Endothelial cell of umbilical vein (primary cell): ENCODE measurements at regions not wholly inside any gene's neighbourhood (a gene's known extent, or its start where the extent isn't known, plus 50 kb on each side); places are given as distances from the start of the nearest gene placed in this dataset.

ENCODE experiments used
- BruUV-seq: library from RNA; stranded (reverse); fragments of 400-500 nt; replicated peaks from 2 replicates; lab custom pipeline; 2021; lab: Mats Ljungman, UMichigan
- CTCF ChIA-PET: fragments of 300-600, 350-600 bp; sonication (Branson Sonifier 250); formaldehyde crosslinking; loops from one replicate; lab custom pipeline; 2021; ENCODE audit warnings: antibody characterized with exemption, inconsistent platforms; lab: Charles Lee
- POLR2A ChIA-PET: fragments of 300-600, 350-600 bp; sonication (Branson Sonifier 250); formaldehyde crosslinking; loops from one replicate; lab custom pipeline; 2021; ENCODE audit warnings: antibody characterized with exemption, inconsistent platforms; lab: Charles Lee
- DNase-seq: peaks from one replicate; pipeline ENCODE4 v3.0.0-alpha.2; 2011; ENCODE audit warnings: low read depth, low spot score
- FAIRE-seq: peaks from 2 replicates; lab custom pipeline; 2011; peaks lifted over from hg19 to GRCh38; lab: Jason Lieb, UNC
- H2AFZ ChIP-seq: 2 replicates; pipeline ENCODE4 v1.6.0; 2012; ENCODE audit warnings: low read depth, low read length, control low read depth, inconsistent platforms
- H3K27ac ChIP-seq: 2 replicates; pipeline ENCODE4 v1.5.1; 2011; ENCODE audit warnings: low read depth, mild to moderate bottlenecking, control low read depth, low read length, moderate library complexity; ENCODE audit not compliant: insufficient read depth
- H3K27me3 ChIP-seq, 2 experiments: 2 replicates each; pipeline versions ENCODE4 v1.6.0 to v1.6.1; 2011; ENCODE audit warnings: low read length in 2 of 2, mixed read lengths in 1 of 2; ENCODE audit not compliant: control insufficient read depth in 2 of 2, insufficient read depth in 2 of 2
- H3K36me3 ChIP-seq, 2 experiments: 2 replicates in 1 of 2; 3 replicates in 1 of 2; pipeline ENCODE4 v1.5.1; 2011; ENCODE audit warnings: low read length in 2 of 2, mild to moderate bottlenecking in 1 of 2, moderate library complexity in 1 of 2; ENCODE audit not compliant: control insufficient read depth in 2 of 2, insufficient read depth in 2 of 2; ENCODE audit errors: extremely low read depth in 1 of 2
- H3K4me1 ChIP-seq: 3 replicates; pipeline ENCODE4 v1.5.1; 2011; ENCODE audit warnings: mild to moderate bottlenecking, low read length; ENCODE audit not compliant: control insufficient read depth, insufficient read depth; ENCODE audit errors: extremely low read depth
- H3K4me2 ChIP-seq: 2 replicates; pipeline ENCODE4 v1.6.1; 2011; ENCODE audit warnings: low read length, control low read depth, mixed read lengths; ENCODE audit not compliant: insufficient read depth
- H3K4me3 ChIP-seq, 3 experiments: fragments of 200-600 bp in 1 of 3; sonication (generic), shearing (Covaris generic) in 1 of 3; replicated peaks in 1 of 3; 2 replicates each; pipeline ENCODE4 v1.5.1; 2011 to 2016; ENCODE audit warnings: control low read depth in 3 of 3, low read length in 3 of 3, mild to moderate bottlenecking in 2 of 3, inconsistent platforms in 1 of 3, low read depth in 1 of 3, moderate library complexity in 1 of 3; ENCODE audit not compliant: insufficient read depth in 1 of 3
- H3K79me2 ChIP-seq: 2 replicates; pipeline ENCODE4 v1.6.0; 2012; ENCODE audit warnings: low read length, inconsistent platforms; ENCODE audit not compliant: control insufficient read depth, insufficient read depth
- H3K9ac ChIP-seq: replicated peaks from 2 replicates; pipeline ENCODE3; 2011; ENCODE audit warnings: low read length, control low read depth; ENCODE audit not compliant: insufficient read depth; ENCODE audit errors: extremely low read depth
- H3K9me1 ChIP-seq: replicated peaks from 3 replicates; pipeline ENCODE4 v1.6.0; 2011; ENCODE audit warnings: mild to moderate bottlenecking, low read length; ENCODE audit not compliant: control insufficient read depth, insufficient read depth; ENCODE audit errors: extremely low read depth
- H3K9me3 ChIP-seq: replicated peaks from 2 replicates; pipeline ENCODE4 v1.5.1; 2012; ENCODE audit warnings: low read length, inconsistent platforms; ENCODE audit not compliant: control insufficient read depth, insufficient read depth
- H4K20me1 ChIP-seq: replicated peaks from 2 replicates; pipeline ENCODE3; 2011; ENCODE audit warnings: mild to moderate bottlenecking, low read length; ENCODE audit not compliant: control insufficient read depth, insufficient read depth; ENCODE audit errors: extremely low read depth
- CTCF ChIP-seq, 2 donors: IDR thresholded peaks; 1 replicate in 1 of 2; 2 replicates in 1 of 2; pipeline ENCODE4 v1.5.1; 2011; ENCODE audit warnings: low read length in 2 of 2, mild to moderate bottlenecking in 2 of 2, moderate library complexity in 2 of 2, control low read depth in 1 of 2, inconsistent platforms in 1 of 2, low read depth in 1 of 2; ENCODE audit not compliant: insufficient read depth in 1 of 2; ENCODE audit errors: extremely low read depth in 1 of 2
- EZH2 ChIP-seq: IDR thresholded peaks from 2 replicates; pipeline ENCODE4 v1.6.1; 2012; ENCODE audit warnings: borderline replicate concordance, low read depth, mild to moderate bottlenecking, moderate library complexity, low read length, inconsistent platforms; ENCODE audit not compliant: severe bottlenecking
- GATA2 ChIP-seq: IDR thresholded peaks from 2 replicates; pipeline ENCODE4 v1.7.0; 2011; ENCODE audit warnings: low read depth, mild to moderate bottlenecking, moderate library complexity, mixed read lengths, low read length; ENCODE audit not compliant: insufficient read length, insufficient read depth
- JUN ChIP-seq: IDR thresholded peaks from 2 replicates; pipeline ENCODE4 v1.6.1; 2011; ENCODE audit warnings: borderline replicate concordance, low read depth; ENCODE audit not compliant: insufficient read length, insufficient read depth
- MAX ChIP-seq: IDR thresholded peaks from 2 replicates; pipeline ENCODE4 v1.6.1; 2011; ENCODE audit not compliant: insufficient read depth, insufficient read length
- POLR2A ChIP-seq: IDR thresholded peaks from 2 replicates; pipeline ENCODE4 v1.6.1; 2012; ENCODE audit warnings: low read depth, mild to moderate bottlenecking, control low read depth, low read length
- dilution Hi-C: fragments of 300-500 bp; cut with MboI; formaldehyde crosslinking; loops from one replicate; pipeline ENCODE4 v1.15.0; 2019; ENCODE audit warnings: low sequenced_read_pairs; ENCODE audit not compliant: extremely low pct_ligation_motif_present
- intact Hi-C: fragments of 100-400 bp; cut with micrococcal nuclease; formaldehyde crosslinking; loops from one replicate; pipeline ENCODE4 v1.10.0; 2022

- Histone ChIP-seq H3K4me1 (no peaks in the 10 kb centered on the region), H4K20me1 (no peaks in the 10 kb centered on the region), H3K4me3 (no peak overlapping the region), H3K79me2 (no peaks in the 10 kb centered on the region), H3K4me2 (no peak overlapping the region), H3K27ac (no peak overlapping the region), H2AFZ (no peak overlapping the region), H3K9me3 (no peaks in the 10 kb centered on the region), H3K9ac (no peak overlapping the region), H3K9me1 (no peaks in the 10 kb centered on the region), H3K36me3 (no peaks in the 10 kb centered on the region), H3K27me3 (peaks cover 9 to 16% of the 10 kb centered on the region in 2 experiments)
- no TSS peak for BruUV-seq
- TF ChIP-seq EZH2 (no peak), MAX (no peak), POLR2A (no peak), CTCF (IDR thresholded peaks at IDR 0.05; ENCODE audit: extremely low read depth in 1 of 2, insufficient read depth in 1 of 2, low read depth in 1 of 2, low read length in 2 of 2) (no peak), JUN (no peak), GATA2 (no peak)
- intact Hi-C loops (no loop called here), dilution Hi-C loops (no loop called here)
- FAIRE-seq, result no peak
- DNase-seq, result no peak
- POLR2A ChIA-PET, result no interaction called here
- CTCF ChIA-PET, result no interaction called here
These were observed 164.0 kb downstream of the RGS9 start for GRCh38 chr17:65301184-65301583.
